ENCODE measurements at regions not wholly inside any gene's neighbourhood (a gene's known extent, or its start where the extent isn't known, plus 50 kb on each side); places are given as distances from the start of the nearest gene placed in this dataset.

- no peak overlapping the region for H3K4me2 ChIP-seq (ENCODE audit: insufficient read depth in 1 of 2, low read depth in 2 of 2, low read length in 2 of 2)
- H3K9me3 ChIP-seq (ENCODE audit: insufficient read depth in 2 of 2, low read depth in 1 of 2, low read length in 1 of 2) = no peaks in the 10 kb centered on the region
- no peak overlapping the region for H3K56ac ChIP-seq (replicated peaks; ENCODE audit: insufficient read length, low read depth, low read length)
- no peak overlapping the region for H3K9ac ChIP-seq (replicated peaks in 1 of 4; ENCODE audit: extremely low read depth in 1 of 4, low read depth in 3 of 4, low read length in 3 of 4)
- no peaks in the 10 kb centered on the region for H3K23me2 ChIP-seq (ENCODE audit: low read depth, low read length)
- no peak for DNase-seq (ENCODE audit: low read depth in 1 of 2, low spot score in 2 of 2)
- no peak overlapping the region for H2BK5ac ChIP-seq (ENCODE audit: low read depth, low read length)
- no peak overlapping the region for H4K5ac ChIP-seq (ENCODE audit: insufficient read length, low read depth, low read length)
- no peak overlapping the region for H3K4me3 ChIP-seq (ENCODE audit: extremely low read depth in 1 of 4, insufficient read depth in 2 of 4, low read depth in 3 of 4, low read length in 4 of 4)
- 90% methylated on average over 1 of the region's 1 CpG; no CpG with 5 or more reads in 1 of the 2 experiments for WGBS, 2 experiments (ENCODE audit: extremely low coverage in 1 of 2, insufficient coverage in 1 of 2, insufficient read length in 1 of 2, insufficient replicate concordance in 2 of 2, low coverage in 1 of 2, low lambda C conversion rate in 2 of 2, missing lambda C conversion rate in 1 of 2)
- no peak overlapping the region for H2AK5ac ChIP-seq (ENCODE audit: low read depth, low read length)
- H2BK120ac ChIP-seq (replicated peaks; ENCODE audit: low read depth, low read length) = no peak overlapping the region
- no peak overlapping the region for H2BK12ac ChIP-seq (ENCODE audit: low read depth, low read length)
- CTCF ChIA-PET (ENCODE audit: partially characterized antibody) = interaction anchor here (1.0 to 1.4 kb wide), 2 partner anchors 9 to 180 kb away, joined by 3 read pairs; no protein-coding TSS in a partner anchor
- no peak overlapping the region for H4K8ac ChIP-seq (ENCODE audit: extremely low read depth, insufficient read depth, low read length)
- no peak overlapping the region for H4K91ac ChIP-seq (replicated peaks; ENCODE audit: insufficient read length, low read length)
- no peak overlapping the region for H2AFZ ChIP-seq (ENCODE audit: low read length)
- H3K27me3 ChIP-seq (replicated peaks in 1 of 4; ENCODE audit: control insufficient read depth in 3 of 4, extremely low read depth in 1 of 4, insufficient read depth in 3 of 4, low read length in 3 of 4) = no peaks in the 10 kb centered on the region
- H3K36me3 ChIP-seq (ENCODE audit: control insufficient read depth in 2 of 4, insufficient read depth in 4 of 4, low read length in 3 of 4) = no peaks in the 10 kb centered on the region
- no peaks in the 10 kb centered on the region for H4K20me1 ChIP-seq (replicated peaks in 1 of 2; ENCODE audit: control insufficient read depth in 1 of 2, insufficient read depth in 2 of 2, low read length in 2 of 2)
- no peak overlapping the region for H3K18ac ChIP-seq (ENCODE audit: extremely low read depth, low read length)
- no peak overlapping the region for H3K4ac ChIP-seq (replicated peaks; ENCODE audit: insufficient read length, low read depth, low read length)
- no peak for FAIRE-seq
- no peak overlapping the region for H2BK20ac ChIP-seq (ENCODE audit: low read length)
- no peak overlapping the region for H2BK15ac ChIP-seq (ENCODE audit: low read length)
- H3K79me2 ChIP-seq (ENCODE audit: control insufficient read depth in 1 of 2, insufficient read depth in 2 of 2, low read length in 2 of 2) = no peaks in the 10 kb centered on the region
- H3K4me1 ChIP-seq (replicated peaks in 1 of 4; ENCODE audit: control insufficient read depth in 3 of 4, insufficient read depth in 4 of 4, low read length in 3 of 4) = no peaks in the 10 kb centered on the region
- H3K23ac ChIP-seq (ENCODE audit: insufficient read length) = no peak overlapping the region
- H3K27ac ChIP-seq (ENCODE audit: low read depth, low read length) = no peak overlapping the region
- H3K79me1 ChIP-seq (ENCODE audit: low read depth, low read length) = no peaks in the 10 kb centered on the region
- H3K14ac ChIP-seq (ENCODE audit: insufficient read length) = no peak overlapping the region
- POLR2A ChIA-PET (ENCODE audit: partially characterized antibody) = no interaction called here
- no peak for TF ChIP-seq SP2 (IDR thresholded peaks at IDR 0.05; ENCODE audit: low read length)
- TF ChIP-seq POLR2A (IDR thresholded peaks at IDR 0.05; ENCODE audit: control extremely low read depth in 1 of 2, low read depth in 2 of 2, low read length in 2 of 2) = no peak
- no peak for TF ChIP-seq ATF3 (IDR thresholded peaks at IDR 0.05; ENCODE audit: insufficient read depth, low read depth, low read length)
- TF ChIP-seq NRF1 (IDR thresholded peaks at IDR 0.05; ENCODE audit: low read depth, low read length) = no peak
- no peak for TF ChIP-seq RXRA (IDR thresholded peaks at IDR 0.05; ENCODE audit: insufficient read depth, low read depth, low read length)
- TF ChIP-seq SIN3A (conservative IDR thresholded peaks at IDR 0.05 in 1 of 2, IDR thresholded peaks at IDR 0.05 in 1 of 2; ENCODE audit: low read depth in 1 of 2, low read length in 2 of 2) = no peak
- TF ChIP-seq YY1 (IDR thresholded peaks at IDR 0.05; ENCODE audit: low read depth, low read length) = no peak
- TF ChIP-seq SIX5 (IDR thresholded peaks at IDR 0.05; ENCODE audit: low read depth, low read length) = no peak
- TF ChIP-seq POU5F1 (IDR thresholded peaks at IDR 0.05; ENCODE audit: low read depth, low read length) = no peak
- no peak for TF ChIP-seq ATF2 (IDR thresholded peaks at IDR 0.05; ENCODE audit: low read length)
- TF ChIP-seq SP4 (IDR thresholded peaks at IDR 0.05; ENCODE audit: low read length) = no peak
- no peak for TF ChIP-seq KDM4A (IDR thresholded peaks at IDR 0.05; ENCODE audit: low read depth, low read length, severe bottlenecking)
Observed at GRCh38 chr3:23002151-23002550, 201.0 kb upstream of the UBE2E2 start.

All from H1 (cell line).